ENCODE measurements at regions not wholly inside any gene's neighbourhood (a gene's known extent, or its start where the extent isn't known, plus 50 kb on each side); places are given as distances from the start of the nearest gene placed in this dataset.
"Not testable (repeated sequence)": the region's sequence is repeated elsewhere in the genome, so short reads cannot be mapped to it uniquely, and the experiment has no call there.

GRCh38 chr12:75792687-75793086, 238.9 kb downstream of the PHLDA1 start:
- no peak for DNase-seq (ENCODE audit: low spot score)

GRCh38 chr12:75790219-75790618, 241.4 kb downstream of the PHLDA1 start:
- DNase-seq (ENCODE audit: low spot score): no peak

- not testable (repeated sequence) for DNase-seq (ENCODE audit: low spot score)
Measured at GRCh38 chr12:75787146-75787545, 244.4 kb downstream of the PHLDA1 start.

- DNase-seq (ENCODE audit: low spot score): no peak
Measured at GRCh38 chr12:75786070-75786469, 245.5 kb downstream of the PHLDA1 start.

- DNase-seq (ENCODE audit: low spot score): no peak
Measured at GRCh38 chr12:75784591-75784990, 247.0 kb downstream of the PHLDA1 start.

- DNase-seq (ENCODE audit: low spot score): no peak
Measured at GRCh38 chr12:75783093-75783877, 248.3 kb downstream of the PHLDA1 start.

- DNase-seq (ENCODE audit: low spot score): no peak
Measured at GRCh38 chr12:75782069-75782581, 249.5 kb downstream of the PHLDA1 start.

GRCh38 chr12:75781532-75782046, 250.0 kb downstream of the PHLDA1 start:
- DNase-seq (ENCODE audit: low spot score): no peak

GRCh38 chr12:75779891-75780496, 251.6 kb downstream of the PHLDA1 start:
- no peak for DNase-seq (ENCODE audit: low spot score)

GRCh38 chr12:75774261-75775052, 257.1 kb downstream of the PHLDA1 start:
- DNase-seq (ENCODE audit: low spot score): no peak

GRCh38 chr12:75773377-75773776, 258.2 kb downstream of the PHLDA1 start:
- DNase-seq (ENCODE audit: low spot score): no peak

- DNase-seq (ENCODE audit: low spot score): no peak
Measured at GRCh38 chr12:75771023-75771422, 259.6 kb upstream of the KRR1 start.

- no peak for DNase-seq (ENCODE audit: low spot score)
Measured at GRCh38 chr12:75767957-75768356, 256.5 kb upstream of the KRR1 start.

- DNase-seq (ENCODE audit: low spot score): no peak
Measured at GRCh38 chr12:75766263-75767160, 255.1 kb upstream of the KRR1 start.

- DNase-seq (ENCODE audit: low spot score): no peak
Measured at GRCh38 chr12:75765170-75766059, 254.0 kb upstream of the KRR1 start.

GRCh38 chr12:75764091-75764841, 252.9 kb upstream of the KRR1 start:
- DNase-seq (ENCODE audit: low spot score): no peak

- DNase-seq (ENCODE audit: low spot score): no peak
Measured at GRCh38 chr12:75760573-75761294, 249.3 kb upstream of the KRR1 start.

- no peak for DNase-seq (ENCODE audit: low spot score)
Measured at GRCh38 chr12:75759842-75760572, 248.6 kb upstream of the KRR1 start.
